SK-MEL-5 (cell line): ENCODE measurements at regions not wholly inside any gene's neighbourhood (a gene's known extent, or its start where the extent isn't known, plus 50 kb on each side); places are given as distances from the start of the nearest gene placed in this dataset.
"Not testable (repeated sequence)": the region's sequence is repeated elsewhere in the genome, so short reads cannot be mapped to it uniquely, and the experiment has no call there.

Experiments used
- DNase-seq: peaks from one replicate; pipeline ENCODE4 v3.0.0-alpha.2; 2016; ENCODE audit warnings: low read depth, low spot score
- in situ Hi-C: cut with HindIII; loops from 2 replicates; pipeline ENCODE4 v1.10.0; 2016; ENCODE audit warnings: low sequenced_read_pairs, high pct_unique_total_duplicates, low pct_unique_long_range_greater_than_20kb

DNA sequence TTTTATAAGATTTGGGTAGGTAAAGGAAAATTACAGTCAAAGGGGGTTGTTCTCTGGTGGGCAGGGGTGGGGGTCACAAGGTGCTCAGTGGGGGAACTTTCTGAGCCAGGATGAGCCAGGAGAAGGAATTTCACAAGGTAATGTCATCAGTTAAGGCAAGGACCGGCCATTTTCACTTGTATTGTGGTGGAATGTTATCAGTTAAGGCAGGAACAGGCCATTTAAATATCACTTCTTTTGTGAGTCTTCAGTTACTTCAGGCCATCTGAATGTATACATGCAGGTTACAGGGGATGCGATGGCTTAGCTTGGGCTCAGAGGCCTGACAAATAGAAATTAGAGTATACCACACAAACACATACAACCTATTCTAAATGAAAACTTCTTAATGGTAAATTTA, 434.9 kb upstream of the NDST3 start:
- DNase-seq, in situ Hi-C loops: not testable (repeated sequence)

GRCh38 chr4:117600936-117601335, 433.4 kb upstream of the NDST3 start:
- DNase-seq, in situ Hi-C loops: not testable (repeated sequence)

GRCh38 chr4:117610706-117611308, 423.5 kb upstream of the NDST3 start:
- DNase-seq: no peak
- in situ Hi-C loops: no loop called here

GRCh38 chr4:117621673-117622072, 412.6 kb upstream of the NDST3 start:
- in situ Hi-C loops: no loop called here
- DNase-seq: no peak

- no peak for DNase-seq
- in situ Hi-C loops: no loop called here
Measured at GRCh38 chr4:117623326-117623725, 411.0 kb upstream of the NDST3 start.

- DNase-seq: no peak
- in situ Hi-C loops: no loop called here
Measured at GRCh38 chr4:117626664-117627063, 407.6 kb upstream of the NDST3 start.

DNA sequence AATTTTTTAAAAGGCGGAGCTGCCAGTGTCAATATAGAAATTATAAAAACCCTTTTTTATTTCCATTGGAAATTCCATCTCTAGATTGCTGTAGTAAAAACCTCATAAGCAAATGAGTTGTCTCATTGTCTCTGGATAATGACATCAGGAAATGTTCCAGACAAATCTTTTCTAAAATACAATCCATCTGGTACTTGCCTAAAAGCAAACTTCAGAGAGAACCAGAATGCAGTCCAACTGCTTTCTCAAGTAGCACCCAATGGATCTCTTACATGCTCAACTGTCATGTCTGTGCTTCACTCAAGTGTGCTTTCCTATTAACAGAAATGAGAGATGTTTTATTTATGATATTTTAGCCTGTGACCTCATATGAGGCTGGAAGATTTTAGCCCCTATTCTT, 399.6 kb upstream of the NDST3 start:
- no peak for DNase-seq
- in situ Hi-C loops: no loop called here

DNA sequence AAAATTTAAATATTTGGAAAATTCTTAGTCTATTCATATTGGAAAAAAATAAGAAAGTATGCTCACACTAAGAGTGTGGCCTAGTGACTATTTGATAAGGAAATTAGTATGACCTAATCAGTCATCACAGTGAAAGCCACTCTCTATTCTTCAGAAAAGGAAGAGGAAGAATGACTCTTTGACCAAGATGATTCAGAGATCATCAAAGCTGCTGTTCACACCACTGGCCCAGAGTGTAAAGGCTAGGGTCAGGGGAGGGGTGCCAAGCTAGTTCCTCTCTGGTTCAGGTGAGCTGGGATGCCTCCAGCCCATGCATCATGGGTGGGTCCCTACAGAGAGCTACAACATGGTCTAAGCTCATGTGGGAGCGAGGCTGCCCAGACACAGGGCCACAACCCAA, 396.9 kb upstream of the NDST3 start:
- no peak for DNase-seq
- in situ Hi-C loops: no loop called here

DNA sequence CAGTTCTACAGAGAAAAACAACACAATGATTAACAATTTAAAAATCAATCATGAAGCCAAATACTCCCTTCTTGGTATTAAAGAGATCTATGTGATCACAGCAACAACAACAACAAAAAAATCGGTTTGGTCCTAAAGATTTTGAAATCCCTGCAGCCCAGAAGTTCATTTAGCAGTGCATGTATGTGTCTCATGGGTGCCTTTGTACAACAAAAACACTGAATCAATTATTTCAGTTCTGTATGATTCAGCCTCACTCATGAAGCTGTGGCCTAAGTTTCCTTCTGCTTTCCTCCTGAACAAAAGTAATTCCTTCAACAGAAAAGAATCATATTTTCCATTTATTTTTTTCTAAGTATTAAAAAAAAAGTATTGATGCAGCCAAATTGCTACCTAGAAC, 393.4 kb upstream of the NDST3 start:
- DNase-seq: peak; percentile 55
- in situ Hi-C loops: no loop called here

GRCh38 chr4:117641519-117641918, 392.8 kb upstream of the NDST3 start:
- in situ Hi-C loops: no loop called here
- DNase-seq: no peak

GRCh38 chr4:117654079-117654478, 380.2 kb upstream of the NDST3 start:
- DNase-seq: no peak
- in situ Hi-C loops: no loop called here

GRCh38 chr4:117660668-117661067, 373.6 kb upstream of the NDST3 start:
- DNase-seq: no peak
- in situ Hi-C loops: no loop called here

- no peak for DNase-seq
- in situ Hi-C loops: no loop called here
Measured at GRCh38 chr4:117661091-117662072, 372.9 kb upstream of the NDST3 start.

DNA sequence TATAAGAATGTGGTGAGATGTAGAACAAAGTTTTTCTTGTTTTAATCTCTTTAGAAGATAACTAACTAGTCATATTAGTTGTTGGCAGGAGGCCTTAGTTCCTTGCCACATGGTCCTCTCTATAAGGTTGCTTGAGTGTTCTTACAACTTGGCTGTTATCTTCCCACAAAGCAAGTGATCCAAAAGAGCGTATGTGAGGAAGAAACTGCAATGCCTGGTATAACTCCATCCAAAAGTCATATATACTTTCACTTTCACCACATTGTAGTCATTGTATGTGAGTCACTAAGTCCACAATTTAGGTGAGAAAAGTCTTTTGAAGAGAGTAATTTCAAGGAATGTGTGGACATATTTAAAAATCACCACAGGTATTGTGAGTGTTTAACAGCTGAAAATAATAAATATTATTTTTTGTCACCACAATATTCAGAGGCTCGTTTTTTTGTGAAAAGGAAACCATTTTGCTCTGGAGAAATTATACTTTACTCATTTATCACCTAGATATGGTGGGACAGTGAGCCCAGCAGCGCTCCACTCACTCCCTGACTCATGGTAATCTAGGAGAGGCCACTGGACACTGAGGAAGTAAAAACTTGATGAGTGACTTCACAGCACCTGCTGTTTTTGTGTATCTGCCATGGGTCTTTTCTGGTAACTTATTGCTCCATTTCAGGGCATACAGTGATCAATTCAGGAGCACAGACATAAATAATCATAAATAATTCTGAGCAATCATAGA, 369.4 kb upstream of the NDST3 start:
- in situ Hi-C loops: no loop called here
- DNase-seq: no peak

DNA sequence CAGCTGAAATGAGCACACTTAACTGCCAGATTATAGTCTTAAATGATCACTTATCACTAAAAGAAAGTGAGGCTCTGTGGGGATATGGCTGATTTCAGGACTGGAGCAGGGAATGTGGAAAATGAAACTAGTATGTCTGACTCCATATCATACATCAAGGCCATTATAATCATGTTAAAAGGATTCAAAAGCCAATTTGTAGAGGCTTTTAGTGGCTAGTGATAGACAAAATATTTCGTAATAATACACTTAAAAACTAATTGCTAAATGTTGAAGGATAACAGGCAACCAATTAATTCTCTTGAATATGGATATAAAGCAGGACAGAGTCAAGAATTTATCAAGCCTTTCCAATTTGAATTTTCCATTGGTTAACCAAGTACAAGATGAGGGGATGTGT, 358.1 kb upstream of the NDST3 start:
- in situ Hi-C loops: no loop called here
- no peak for DNase-seq

- DNase-seq: no peak
- in situ Hi-C loops: no loop called here
Measured at GRCh38 chr4:117678861-117679260, 355.4 kb upstream of the NDST3 start.

GRCh38 chr4:117691572-117692351, 342.5 kb upstream of the NDST3 start:
- in situ Hi-C loops: no loop called here
- no peak for DNase-seq

DNA sequence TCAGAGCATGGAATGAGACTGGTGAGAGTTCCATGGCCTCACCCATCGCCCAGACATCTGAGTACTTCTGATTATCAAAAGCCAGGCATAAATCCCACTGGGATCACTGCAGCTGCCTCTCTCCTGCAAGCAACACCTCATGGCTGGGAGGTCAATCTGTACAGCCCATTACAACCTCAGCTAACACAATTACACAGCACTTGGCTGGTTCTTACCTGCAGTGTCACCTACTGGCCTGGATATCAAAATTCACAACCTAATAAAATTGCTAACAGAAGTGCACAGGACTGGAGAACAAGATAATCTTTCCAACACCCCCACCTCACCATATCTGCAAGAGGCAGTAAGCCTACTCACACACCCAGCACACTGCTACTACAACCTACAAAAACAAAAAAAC, 341.7 kb upstream of the NDST3 start:
- DNase-seq: no peak
- in situ Hi-C loops: no loop called here
